HG02884 (cell line): ENCODE measurements at regions not wholly inside any gene's neighbourhood (a gene's known extent, or its start where the extent isn't known, plus 50 kb on each side); places are given as distances from the start of the nearest gene placed in this dataset.
"Not testable (repeated sequence)": the region's sequence is repeated elsewhere in the genome, so short reads cannot be mapped to it uniquely, and the experiment has no call there.

Source experiments
- ATAC-seq: cut with Tn5 transposase; IDR thresholded peaks from one replicate; pipeline ENCODE4 v1.9.1; 2021; ENCODE audit warnings: mild to moderate bottlenecking, moderate library complexity; ENCODE audit not compliant: unreplicated experiment

DNA sequence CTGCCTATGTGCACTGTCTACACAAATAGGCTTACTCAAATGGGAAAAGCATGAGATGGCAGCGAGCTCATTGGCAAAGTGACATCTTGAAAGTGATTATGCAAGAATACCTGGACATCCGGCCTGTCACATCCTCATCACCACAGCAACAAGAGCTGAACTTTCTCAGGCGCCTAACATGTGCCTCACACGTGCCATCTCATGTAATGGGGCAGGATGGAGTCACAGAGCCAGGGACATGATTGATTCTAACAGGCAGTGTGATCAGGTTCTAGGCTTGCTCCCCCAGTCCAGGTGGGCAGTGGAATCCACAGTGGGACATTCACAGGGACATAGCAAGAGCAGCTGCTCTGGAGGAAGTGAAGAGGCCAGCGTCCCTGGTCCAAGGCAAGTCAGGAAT is 192.3 kb upstream of the SSTR4 start:
- ATAC-seq: no peak

DNA sequence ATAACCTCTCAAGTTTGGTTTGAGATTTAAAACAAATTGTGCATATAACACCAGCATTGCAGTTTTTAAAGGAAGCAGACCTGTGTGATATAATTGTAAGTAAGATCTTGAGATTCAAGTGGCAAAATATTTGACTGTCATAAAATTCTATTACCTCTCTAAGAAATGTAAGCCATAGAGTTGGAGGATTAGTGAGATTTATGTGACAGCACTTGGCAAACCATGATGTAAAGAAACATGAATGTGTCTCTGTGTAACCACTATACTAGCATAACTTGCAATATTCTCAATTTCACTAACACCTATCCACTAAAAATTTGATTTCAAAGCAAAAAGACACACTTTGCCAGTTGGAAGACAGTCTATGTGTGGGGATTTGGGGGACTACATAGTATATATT is 190.2 kb upstream of the SSTR4 start:
- no peak for ATAC-seq

DNA sequence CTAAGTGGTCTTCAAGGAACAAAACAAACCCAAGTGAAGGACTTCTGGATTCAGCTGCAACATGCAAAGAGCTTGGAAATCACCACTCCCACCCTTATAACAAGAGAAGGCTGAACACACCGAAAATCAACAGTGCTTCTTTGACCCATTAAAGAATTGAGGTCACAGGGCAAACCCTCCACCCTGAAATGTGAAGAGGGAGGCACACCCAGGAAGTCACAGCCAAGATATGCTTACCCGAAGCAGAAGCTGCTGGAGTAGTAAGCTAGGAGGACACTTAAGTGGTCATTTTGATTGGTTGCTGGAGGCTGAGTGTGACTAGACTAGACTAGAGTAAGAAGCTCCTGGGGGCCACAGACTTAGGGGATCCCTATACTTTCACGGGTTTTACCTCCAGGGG is 188.2 kb upstream of the SSTR4 start:
- no peak for ATAC-seq

DNA sequence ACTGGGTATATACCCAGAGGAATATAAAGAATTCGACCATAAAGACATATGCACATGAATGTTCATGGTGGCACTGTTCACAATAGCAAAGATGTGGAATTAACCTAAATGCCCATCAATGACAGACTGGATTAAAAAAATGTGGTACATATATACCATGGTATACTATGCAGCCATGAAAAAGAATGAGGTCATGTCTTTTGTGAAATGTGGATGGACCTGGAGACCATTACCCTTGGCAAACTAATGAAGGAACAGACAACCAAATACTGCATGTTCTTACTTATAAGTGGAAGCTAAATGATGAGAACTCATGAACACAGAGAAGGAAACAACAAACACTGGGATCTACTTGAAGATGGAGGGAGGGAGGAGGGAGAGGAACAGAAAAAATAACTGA is 186.7 kb upstream of the SSTR4 start:
- no peak for ATAC-seq

DNA sequence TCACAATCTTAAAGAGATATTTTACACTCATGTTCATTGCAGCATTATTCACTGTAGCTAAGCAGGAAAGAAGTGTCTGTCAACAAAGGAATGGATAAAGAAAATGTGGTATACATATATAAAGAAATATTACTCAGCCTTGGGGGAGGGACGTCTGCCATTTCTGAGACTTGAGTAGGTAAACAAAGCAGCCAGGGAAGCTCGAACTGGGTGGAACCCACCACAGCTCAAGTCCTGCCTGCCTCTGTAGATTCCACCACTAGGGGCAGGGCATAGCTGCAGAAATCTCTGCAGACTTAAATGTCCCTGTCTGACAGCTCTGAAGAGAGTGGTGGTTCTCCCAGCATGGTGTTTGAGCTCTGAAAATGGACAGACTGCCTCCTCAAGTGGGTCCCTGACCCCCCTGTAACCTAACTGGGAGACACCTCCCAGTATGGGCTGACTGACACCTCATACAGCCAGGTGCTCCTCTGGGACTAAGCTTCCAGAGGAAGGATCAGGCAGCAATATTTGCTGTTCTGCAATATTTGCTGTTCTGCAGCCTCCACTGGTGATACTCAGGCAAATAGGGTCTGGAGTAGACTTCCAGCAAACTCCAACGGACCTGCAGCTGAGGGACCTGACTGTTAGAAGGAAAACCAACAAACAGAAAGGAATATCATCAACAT is 183.3 kb upstream of the SSTR4 start:
- ATAC-seq: not testable (repeated sequence)

DNA sequence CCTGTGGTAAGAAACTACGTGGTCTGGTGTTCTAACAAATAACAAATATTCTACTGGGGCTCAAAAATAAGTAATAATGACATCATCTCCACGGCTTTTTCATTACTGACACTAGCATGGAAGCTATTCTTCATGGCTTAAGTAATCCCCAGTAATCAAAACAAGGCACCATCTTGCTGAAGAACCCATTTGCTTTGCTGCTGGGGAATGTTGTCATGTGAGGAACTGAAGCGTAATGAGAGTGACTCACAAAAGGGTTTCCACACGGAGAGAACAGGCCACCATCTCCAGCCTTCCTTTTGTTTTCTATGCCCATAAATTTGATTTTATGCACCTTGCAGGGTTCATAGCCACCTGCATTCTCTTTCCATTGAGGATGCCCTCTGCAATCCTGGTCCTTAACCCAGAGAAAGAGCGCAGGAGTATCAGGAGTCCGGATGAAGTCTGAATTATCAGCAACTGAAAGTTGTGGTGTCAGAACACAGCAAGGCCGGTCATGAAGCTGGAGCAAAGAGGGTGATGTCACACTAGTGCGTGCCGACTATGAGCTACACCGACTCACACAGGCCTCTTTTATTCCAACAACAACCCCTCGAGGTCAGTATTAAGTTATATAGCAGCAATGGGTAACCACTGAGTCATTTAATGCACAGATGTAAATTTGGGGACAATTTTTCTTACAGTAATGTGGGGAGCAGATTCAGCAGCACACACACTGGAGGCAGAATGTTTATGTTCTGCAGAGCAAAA is 173.7 kb upstream of the SSTR4 start:
- no peak for ATAC-seq

DNA sequence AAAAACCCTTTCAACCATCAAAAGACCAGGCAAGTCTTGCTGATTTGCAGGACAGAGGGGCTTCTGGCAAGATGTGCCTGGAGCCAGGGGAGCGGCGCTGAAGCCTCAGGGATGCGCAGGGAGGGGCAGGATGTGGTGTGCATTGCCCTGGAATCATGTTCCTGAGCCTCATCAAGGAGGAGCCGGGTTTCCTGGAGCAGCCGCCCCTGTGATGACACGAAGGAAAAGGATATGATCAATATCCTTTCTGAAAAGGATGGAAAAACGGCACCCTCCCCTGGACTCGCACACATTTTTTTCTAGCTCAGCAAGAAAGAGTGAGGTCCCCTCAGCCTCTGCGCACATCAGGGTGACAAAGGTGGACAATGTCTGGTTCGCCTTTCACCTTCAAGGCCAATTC is 173.1 kb upstream of the SSTR4 start:
- no peak for ATAC-seq

DNA sequence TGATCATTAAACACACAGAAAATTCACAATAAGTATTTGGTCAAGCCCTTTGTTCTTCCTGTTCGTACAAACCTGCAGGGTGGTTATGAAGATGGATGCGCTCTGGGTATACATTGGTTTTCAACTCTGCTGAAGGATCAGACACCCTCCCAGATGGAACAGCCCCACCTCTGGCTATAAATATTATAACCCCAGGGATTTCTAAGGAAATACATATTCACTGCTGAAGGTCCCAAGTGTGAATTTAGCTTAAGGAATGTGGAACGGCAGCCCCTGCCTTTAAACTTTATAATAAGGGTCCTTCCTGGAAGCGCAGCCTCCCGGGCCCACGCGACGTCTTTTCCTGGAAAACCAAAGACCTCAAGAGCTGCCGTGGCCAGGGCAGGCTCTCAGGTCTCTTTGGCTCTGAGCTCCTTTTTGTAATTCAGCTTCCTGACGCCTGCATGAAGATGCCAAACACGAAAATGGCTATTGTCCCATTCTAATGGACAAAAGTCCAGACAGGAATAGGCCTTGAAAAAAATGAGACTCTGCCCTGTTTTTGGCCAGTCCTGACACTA is 172.4 kb upstream of the SSTR4 start:
- ATAC-seq: no peak

DNA sequence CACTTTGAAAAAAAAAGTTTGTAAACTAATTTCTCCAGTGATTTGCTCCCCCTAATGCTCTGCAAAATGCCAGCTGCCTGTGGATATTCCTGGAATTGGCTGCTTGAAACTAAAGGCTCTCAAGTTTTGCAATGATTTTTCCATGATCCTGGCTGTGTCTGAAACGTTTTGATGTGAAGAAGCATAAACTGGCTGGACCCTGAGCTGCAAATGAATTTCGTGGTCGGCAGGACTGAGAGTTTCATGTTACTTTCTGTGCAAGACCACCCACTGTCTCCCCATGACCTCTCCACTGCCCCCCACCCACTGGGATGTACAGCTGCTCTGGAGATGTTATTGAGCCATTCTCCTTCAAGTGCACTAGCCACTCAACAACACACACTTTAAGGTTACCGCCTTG is 171.3 kb upstream of the SSTR4 start:
- no peak for ATAC-seq

DNA sequence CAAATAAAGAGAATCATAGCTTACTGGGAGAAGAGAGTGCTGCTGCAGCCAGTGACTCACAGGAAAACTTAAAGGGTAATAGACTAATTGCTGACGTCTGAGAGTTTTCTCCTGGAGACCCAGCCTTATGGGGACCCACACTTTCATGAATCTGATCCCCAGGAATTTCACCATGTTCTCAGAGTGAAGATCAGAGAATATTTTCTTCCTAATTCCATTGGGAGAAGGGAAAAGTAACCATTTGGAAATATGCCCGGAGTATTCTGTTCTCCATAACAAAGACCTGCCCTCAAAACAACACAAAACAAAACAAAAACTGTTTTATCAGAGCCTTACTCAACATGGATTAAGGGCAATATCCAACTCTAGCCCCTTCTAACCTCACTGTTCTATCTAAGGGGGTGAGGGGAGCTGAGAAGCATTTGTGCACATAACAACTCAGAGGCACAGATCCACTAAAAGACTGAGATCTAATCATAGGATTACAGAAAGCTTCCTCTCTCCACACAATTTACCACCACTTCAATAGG is 168.2 kb upstream of the SSTR4 start:
- ATAC-seq: no peak

DNA sequence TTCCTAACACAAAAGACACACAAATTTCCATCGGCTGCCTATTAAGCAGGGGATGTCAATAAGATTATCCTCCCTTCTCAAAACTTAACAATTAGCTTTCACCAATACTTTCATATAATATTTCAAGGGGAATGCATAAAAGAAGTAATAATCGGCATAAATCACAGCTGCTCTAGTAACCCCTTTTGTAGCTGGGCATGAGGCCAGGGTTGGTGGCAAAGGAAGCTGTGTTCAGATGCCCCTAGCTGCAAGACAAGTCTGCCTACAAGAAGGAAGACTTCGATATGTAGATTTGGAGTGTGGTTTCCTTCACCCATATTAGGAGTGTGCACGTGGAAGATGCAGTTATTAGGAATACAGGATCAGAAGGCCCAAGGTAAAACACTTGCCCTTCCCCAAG is 156.9 kb upstream of the SSTR4 start:
- no peak for ATAC-seq

DNA sequence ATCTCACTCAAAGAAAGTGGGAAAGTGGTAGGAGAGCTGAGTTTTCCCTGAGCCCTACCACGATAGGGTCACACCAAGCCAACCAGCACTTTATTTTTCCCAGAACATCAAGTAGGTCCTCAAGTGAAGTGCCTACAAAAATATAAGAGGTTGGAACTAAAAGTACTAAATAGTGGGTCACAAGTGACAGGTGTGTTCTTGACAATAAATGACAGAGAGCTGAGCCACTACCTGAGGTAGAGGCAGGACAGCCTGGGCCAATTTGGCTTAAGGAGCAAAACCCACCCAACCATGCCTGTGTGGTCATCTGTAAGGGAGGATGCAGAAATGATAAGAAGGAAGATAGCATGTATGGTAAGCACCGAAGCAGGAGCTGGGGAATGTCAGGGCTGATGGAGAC is 154.8 kb upstream of the SSTR4 start:
- no peak for ATAC-seq

DNA sequence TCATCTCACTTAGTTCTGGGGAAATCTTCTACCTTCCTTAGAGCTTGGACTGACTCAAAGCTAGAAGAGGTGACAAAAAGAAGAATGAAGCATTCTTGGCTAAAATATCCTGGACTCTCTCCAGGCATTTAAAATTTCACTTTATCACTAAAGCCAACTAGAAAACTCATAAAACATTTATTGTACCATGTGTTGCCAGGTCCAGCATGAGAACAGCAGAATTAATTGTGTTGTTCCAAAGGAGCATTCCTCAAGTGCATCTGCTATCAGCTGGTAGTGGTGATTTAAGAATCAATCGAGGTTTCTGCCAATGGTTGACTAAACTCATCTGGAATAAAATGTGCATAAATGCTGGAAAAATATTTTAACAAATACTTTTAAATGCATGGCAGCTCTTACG is 147.3 kb upstream of the SSTR4 start:
- no peak for ATAC-seq

DNA sequence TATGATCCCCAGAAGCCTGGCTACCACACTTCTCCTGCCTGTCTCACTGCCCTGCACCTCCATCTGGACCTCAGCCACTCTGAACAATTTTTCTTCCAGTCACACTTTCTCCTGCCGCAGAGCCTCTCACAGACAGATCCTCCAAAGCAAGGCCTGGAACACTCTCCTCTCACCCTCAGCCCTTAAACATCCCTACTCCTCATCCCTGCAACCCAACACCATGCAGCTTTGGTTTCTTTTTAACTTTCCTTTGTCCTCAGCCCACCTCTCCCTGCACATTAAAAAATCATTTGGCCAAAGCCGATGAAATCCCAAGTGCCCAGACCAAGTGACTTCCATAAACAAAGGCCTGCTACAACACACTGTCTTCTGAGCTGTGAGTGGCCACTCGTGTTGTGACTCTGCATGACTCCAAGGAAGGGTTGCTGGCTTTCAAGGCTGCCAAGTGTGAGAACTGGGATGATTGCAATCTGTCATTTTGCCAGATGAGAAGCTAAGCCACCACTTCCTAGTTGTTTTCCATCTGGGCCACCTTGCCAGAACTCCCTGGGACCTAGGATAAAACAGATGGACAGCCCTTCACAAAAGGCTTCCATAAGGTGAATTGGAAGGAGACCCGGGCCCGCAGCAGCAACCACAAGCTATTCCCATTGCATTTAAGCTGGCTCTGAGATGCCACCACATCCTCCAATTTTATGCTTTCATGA is 144.4 kb upstream of the SSTR4 start:
- no peak for ATAC-seq

DNA sequence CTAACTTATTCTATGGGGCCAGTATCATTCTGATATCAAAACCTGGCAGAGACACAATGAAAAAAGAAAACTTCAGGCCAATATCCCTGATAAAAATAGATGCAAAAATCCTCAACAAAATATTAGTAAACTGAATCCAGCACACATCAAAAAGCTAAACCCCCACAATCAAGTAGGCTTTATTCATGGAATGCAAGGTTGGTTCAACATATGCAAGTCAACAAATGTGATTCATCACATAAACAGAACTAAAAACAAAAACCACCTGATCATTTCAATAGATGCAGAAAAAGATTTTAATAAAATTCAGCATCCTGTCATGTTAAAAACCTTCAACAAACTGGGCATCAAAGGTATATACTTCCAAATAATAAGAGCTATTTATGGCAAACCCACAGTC is 133.9 kb upstream of the SSTR4 start:
- no peak for ATAC-seq

DNA sequence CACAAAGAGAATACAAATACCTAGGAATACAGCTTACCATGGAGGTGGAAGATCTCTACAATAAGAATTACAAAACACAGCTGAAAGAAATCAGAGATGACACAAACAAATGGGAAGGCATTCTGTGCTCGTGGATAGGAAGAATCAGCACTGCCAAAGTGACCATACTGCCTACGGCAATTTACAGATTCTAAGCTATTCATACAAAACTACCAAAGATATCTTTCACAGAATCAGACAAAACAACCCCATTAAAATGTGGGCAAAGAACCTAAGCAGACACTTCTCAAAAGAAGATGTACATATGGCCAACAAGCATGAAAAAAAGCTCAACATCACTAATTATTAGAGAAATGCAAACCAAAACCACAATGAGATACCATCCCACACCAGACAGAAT is 133.2 kb upstream of the SSTR4 start:
- ATAC-seq: no peak

DNA sequence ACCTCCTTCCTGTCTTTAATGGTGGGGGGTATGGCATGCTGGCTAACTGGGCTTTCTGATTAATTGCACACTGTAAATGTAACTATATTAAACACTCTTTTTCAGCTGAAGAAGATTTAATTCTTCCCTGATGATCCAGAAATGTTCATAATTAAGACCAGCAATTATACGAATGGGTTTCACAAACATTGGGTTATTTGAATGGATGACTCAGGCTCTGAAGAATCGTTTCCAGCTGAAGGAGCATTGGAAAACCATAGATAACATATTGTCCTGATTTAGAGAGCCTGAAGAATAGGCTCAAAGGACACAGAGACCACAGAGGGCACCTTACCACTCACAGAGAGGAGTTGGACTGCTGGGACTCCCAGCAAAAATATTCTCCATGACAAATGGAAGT is 130.7 kb upstream of the SSTR4 start:
- no peak for ATAC-seq

DNA sequence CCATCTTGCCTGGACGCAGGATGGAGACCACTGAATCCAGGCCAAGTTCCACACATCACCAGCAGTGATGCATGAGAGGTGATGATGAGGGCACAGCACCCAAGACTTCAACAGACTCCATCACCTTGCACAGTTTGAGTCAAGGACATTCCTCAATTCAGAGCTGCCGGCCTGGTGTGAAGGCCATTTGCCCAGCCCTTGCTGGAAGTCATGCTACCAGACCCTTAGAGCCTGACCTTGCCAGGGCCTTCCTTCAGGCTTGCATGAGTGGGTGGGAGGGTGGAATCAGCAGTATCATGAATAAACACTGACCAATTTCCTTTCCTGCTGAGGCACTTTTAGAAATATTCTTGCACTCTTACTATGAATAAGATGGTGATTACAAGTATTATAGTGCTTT is 130.2 kb upstream of the SSTR4 start:
- no peak for ATAC-seq

DNA sequence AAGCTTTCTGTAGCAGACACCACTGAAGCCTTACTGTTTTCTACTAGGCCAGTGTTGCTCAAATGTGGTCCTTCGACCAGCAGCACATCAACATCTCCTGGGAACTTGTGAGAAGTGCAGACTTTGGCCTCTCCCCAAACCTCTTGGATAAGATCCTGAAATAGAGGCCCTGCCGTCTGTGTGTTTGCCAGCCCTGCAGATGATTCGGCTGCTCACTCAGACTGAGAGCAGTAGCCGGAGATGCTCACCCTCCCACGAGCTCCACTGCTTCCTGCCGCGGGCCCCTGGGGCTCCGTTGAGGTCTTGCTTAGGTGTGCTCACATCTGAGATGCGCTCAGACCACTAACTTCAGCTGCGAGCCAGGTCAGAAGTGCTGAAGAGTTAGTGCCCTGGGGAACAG is 129.5 kb upstream of the SSTR4 start:
- ATAC-seq: no peak

DNA sequence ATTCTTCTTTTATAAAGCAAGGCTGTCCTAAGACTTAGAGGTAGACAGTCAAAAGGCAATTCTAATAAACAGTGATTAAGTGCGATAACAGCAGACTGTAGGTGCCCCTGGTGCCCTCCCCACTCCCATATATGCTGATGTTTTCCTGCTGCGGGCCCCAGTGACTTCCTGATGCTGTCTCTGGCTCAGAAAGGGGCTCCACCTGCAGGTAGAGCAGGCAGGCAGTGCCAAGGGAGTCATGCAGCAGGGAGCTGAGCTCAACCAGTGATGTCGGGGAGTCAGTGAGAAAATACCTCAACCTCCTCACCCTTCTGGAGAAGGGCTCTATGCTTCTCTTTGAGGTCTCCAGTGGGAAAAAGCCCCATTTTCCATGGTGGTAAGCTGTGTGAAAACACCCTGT is 126.7 kb upstream of the SSTR4 start:
- no peak for ATAC-seq

DNA sequence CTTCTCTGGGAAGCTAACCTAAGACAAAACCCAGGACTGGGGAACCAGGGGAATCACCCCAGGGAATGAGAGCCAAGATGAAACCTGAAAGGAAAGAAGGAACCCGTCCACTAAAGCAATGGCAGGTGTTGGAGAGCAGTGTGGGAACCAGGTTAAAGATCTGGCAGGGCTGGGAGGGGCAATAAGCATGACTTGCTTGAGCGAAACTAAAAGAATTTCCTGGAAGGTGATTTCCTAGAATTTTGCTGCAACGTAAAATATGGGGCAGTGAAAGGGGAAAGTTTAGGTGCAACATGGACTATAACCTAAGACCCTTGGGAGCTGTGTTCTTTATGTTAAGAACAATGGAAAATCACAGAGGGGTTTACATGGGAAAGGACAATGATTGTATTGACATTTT is 126.2 kb upstream of the SSTR4 start:
- no peak for ATAC-seq

DNA sequence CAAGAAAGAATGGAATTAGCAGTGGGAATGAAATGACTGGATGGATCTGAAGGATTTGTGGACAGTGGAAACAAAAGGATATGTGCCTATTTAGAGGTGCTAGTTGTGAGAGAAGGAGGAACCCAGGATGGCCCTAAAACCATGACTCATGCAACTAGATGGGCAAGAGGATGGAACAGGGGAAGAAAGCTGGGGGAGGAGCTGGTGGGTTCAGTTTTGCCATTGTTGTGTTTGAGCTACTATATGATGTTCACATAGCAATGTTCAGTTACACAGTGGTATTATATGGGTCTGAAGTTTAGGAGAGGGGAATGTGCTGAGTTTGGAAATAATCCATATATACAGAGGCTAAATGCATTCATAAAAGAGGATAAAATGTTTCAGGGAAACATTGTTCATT is 125.7 kb upstream of the SSTR4 start:
- ATAC-seq: no peak
